HL-60 (cell line): ENCODE measurements at regions not wholly inside any gene's neighbourhood (a gene's known extent, or its start where the extent isn't known, plus 50 kb on each side); places are given as distances from the start of the nearest gene placed in this dataset.

ENCODE experiments used
- GABPA ChIP-seq: IDR thresholded peaks from 2 replicates; pipeline ENCODE4 v1.6.1; 2012; ENCODE audit warnings: low read depth
- POLR2AphosphoS5 ChIP-seq: IDR thresholded peaks from 2 replicates; pipeline ENCODE4 v1.6.1; 2012; ENCODE audit warnings: low read depth
- SPI1 ChIP-seq: IDR thresholded peaks from 2 replicates; pipeline ENCODE4 v1.6.1; 2012; ENCODE audit warnings: low read depth, mild to moderate bottlenecking, borderline replicate concordance
- TF ChIP-seq, protein P1 (sequence below): IDR thresholded peaks from one replicate; pipeline ENCODE4 v1.5.1; 2011; ENCODE audit warnings: low read length, control low read depth, inconsistent platforms; ENCODE audit not compliant: insufficient read depth
- TF ChIP-seq, protein P2 (sequence below): IDR thresholded peaks from 2 replicates; pipeline ENCODE4 v1.6.1; 2012; ENCODE audit warnings: low read depth; ENCODE audit not compliant: insufficient replicate concordance

GRCh38 chr6:66478705-66479104, 771.7 kb upstream of the EYS start:
- TF ChIP-seq, protein P1, sequence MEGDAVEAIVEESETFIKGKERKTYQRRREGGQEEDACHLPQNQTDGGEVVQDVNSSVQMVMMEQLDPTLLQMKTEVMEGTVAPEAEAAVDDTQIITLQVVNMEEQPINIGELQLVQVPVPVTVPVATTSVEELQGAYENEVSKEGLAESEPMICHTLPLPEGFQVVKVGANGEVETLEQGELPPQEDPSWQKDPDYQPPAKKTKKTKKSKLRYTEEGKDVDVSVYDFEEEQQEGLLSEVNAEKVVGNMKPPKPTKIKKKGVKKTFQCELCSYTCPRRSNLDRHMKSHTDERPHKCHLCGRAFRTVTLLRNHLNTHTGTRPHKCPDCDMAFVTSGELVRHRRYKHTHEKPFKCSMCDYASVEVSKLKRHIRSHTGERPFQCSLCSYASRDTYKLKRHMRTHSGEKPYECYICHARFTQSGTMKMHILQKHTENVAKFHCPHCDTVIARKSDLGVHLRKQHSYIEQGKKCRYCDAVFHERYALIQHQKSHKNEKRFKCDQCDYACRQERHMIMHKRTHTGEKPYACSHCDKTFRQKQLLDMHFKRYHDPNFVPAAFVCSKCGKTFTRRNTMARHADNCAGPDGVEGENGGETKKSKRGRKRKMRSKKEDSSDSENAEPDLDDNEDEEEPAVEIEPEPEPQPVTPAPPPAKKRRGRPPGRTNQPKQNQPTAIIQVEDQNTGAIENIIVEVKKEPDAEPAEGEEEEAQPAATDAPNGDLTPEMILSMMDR: no peak
- no peak for TF ChIP-seq GABPA
- no peak for TF ChIP-seq POLR2AphosphoS5
- TF ChIP-seq, protein P2, sequence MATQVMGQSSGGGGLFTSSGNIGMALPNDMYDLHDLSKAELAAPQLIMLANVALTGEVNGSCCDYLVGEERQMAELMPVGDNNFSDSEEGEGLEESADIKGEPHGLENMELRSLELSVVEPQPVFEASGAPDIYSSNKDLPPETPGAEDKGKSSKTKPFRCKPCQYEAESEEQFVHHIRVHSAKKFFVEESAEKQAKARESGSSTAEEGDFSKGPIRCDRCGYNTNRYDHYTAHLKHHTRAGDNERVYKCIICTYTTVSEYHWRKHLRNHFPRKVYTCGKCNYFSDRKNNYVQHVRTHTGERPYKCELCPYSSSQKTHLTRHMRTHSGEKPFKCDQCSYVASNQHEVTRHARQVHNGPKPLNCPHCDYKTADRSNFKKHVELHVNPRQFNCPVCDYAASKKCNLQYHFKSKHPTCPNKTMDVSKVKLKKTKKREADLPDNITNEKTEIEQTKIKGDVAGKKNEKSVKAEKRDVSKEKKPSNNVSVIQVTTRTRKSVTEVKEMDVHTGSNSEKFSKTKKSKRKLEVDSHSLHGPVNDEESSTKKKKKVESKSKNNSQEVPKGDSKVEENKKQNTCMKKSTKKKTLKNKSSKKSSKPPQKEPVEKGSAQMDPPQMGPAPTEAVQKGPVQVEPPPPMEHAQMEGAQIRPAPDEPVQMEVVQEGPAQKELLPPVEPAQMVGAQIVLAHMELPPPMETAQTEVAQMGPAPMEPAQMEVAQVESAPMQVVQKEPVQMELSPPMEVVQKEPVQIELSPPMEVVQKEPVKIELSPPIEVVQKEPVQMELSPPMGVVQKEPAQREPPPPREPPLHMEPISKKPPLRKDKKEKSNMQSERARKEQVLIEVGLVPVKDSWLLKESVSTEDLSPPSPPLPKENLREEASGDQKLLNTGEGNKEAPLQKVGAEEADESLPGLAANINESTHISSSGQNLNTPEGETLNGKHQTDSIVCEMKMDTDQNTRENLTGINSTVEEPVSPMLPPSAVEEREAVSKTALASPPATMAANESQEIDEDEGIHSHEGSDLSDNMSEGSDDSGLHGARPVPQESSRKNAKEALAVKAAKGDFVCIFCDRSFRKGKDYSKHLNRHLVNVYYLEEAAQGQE: no peak
- TF ChIP-seq SPI1: no peak
